LNCAP (cell line): ENCODE measurements at regions not wholly inside any gene's neighbourhood (a gene's known extent, or its start where the extent isn't known, plus 50 kb on each side); places are given as distances from the start of the nearest gene placed in this dataset.

Source experiments
- TF ChIP-seq, protein P1 (sequence below): fragments of 450-650 bp; IDR thresholded peaks from 2 replicates; pipeline ENCODE4 v1.5.1; 2017; ENCODE audit warnings: mild to moderate bottlenecking

DNA sequence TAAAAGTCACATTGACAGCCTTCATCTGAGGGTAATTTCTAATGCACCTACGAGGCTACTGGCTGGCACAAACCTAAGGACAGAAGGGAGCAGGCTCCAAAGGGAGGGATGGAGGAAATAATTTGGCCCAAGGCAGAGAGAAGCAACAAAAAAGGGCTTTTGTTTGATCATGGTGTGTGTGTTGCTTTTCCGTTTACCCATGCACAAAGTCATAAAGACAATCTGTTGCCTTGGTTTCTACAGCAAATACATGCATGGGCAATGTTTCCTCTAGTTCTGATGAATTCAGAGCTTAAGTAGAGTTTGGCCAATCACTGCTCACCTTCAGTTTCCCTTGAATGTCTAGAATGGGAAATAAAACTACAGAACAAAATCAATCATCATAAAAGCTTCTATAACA lies 262.5 kb upstream of the CAND1 start:
- TF ChIP-seq, protein P1, sequence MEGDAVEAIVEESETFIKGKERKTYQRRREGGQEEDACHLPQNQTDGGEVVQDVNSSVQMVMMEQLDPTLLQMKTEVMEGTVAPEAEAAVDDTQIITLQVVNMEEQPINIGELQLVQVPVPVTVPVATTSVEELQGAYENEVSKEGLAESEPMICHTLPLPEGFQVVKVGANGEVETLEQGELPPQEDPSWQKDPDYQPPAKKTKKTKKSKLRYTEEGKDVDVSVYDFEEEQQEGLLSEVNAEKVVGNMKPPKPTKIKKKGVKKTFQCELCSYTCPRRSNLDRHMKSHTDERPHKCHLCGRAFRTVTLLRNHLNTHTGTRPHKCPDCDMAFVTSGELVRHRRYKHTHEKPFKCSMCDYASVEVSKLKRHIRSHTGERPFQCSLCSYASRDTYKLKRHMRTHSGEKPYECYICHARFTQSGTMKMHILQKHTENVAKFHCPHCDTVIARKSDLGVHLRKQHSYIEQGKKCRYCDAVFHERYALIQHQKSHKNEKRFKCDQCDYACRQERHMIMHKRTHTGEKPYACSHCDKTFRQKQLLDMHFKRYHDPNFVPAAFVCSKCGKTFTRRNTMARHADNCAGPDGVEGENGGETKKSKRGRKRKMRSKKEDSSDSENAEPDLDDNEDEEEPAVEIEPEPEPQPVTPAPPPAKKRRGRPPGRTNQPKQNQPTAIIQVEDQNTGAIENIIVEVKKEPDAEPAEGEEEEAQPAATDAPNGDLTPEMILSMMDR, result no peak

DNA sequence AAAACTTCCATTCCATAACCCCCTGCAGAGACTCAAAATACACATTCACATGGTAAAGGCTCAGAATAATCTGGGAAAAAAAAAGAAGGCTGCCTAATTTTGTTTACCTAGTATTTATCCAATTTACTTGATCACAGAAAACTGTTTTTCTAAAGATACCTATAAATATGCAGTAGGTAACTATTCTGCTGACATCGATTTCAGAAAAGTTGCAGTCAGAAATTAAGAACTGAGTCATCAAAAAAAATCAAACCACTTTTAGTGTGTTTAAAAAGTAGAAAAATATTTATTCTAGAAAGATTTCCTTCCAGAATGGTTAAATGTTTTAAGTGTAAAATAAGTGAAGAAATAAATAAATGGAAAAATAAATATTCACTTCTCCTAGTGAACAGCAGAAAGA lies 254.5 kb upstream of the CAND1 start:
- TF ChIP-seq, protein P1, result no peak

DNA sequence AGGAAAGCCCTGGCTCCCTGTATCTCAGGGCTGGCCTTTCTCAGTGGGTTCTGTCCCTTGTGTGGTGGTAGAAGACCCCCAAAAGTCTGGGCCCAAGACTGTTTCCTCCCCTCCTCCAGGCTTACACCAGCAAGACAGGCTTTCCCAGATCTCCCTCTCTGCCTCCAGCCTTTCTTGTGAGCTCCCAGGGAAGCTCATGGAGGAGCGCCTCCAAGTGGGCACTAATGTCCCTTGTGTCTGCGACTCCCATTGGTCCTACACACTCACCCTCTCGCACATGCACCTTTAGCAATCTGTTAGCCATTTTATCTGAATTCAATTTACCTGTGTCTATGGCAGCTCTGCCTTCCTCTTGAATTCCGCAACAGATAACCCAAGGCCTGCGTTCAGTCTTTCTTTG lies 251.1 kb upstream of the CAND1 start:
- TF ChIP-seq, protein P1, result no peak

DNA sequence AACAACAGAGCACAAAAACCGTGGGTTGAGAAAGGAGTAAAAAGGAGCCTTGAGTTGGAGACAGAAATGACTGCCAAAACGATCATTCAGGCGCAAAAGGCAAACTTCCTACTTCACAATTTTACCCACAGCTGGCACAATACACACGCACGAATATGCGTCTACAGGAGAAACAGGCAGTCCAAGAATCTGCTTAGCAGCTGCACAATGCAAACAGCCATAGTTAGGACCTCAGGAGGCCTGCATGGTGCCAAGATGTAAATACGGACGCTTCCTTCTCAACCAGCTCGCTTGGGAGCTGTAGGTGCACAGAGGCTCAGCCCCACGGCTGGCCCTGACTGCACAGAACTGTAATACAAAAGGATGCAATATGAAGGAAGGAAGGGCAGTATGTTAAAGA lies 250.1 kb upstream of the CAND1 start:
- TF ChIP-seq, protein P1, result no peak

DNA sequence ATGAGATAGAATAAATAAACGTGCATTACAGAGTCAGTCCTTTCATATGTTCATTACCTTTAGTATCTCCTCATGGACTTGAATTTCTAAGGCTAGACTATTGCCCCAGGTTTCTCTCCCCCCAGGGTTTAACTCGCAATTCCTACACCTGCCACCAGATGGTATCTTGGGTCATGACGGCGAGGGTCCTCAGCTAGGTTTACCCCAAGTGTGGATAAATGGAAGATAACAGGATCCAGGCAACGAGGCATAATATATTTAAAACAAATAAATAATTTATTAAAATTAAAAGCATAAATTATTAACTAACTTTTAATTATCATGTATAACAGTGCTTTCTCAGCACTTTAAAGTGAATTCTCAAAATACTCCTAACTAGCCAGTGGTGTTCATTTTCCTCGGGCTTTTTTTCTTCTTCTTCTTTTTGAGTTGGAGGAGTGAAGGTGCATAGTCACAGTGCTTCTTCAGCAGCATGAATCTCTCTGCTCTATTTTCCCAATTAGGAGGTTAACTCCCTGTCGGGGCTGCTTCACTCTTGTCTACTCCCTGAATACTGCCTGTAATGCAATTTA lies 243.5 kb upstream of the CAND1 start:
- TF ChIP-seq, protein P1, result peak; percentile 62

DNA sequence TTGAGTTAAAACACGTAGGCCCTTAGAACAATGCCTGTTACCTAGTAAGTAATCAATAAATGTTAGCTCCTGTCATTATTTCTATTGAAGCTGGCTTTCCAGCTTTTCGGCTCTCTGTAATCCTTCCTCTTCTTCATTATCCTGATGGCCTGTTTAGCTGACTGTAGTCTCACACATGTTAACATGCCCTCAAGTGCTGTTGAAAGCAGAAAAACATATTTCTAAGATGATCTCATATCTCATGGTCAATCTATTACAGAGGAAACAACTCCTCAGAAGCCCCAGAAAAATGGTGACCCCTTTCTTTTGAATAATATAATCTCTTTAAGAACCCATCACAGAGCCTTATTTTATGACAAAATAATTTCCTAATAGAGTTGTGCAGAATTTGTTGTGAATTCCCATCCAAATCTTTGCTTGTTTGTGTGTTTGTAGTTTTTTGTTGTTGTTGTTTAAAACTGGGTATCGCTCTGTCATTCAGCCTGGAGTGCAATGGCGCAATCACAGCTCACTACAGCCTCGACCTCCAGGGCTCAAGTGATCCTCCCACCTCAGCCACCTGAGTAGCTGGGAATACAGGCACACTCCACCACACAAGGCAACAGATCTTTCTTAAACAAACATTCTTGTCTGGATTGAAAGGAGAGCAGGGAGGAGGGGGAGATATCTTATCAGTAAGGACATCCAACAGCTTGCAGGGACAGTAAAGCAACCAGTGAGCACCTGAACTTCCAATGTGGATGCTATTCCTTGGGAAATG lies 242.5 kb upstream of the CAND1 start:
- TF ChIP-seq, protein P1, result no peak

DNA sequence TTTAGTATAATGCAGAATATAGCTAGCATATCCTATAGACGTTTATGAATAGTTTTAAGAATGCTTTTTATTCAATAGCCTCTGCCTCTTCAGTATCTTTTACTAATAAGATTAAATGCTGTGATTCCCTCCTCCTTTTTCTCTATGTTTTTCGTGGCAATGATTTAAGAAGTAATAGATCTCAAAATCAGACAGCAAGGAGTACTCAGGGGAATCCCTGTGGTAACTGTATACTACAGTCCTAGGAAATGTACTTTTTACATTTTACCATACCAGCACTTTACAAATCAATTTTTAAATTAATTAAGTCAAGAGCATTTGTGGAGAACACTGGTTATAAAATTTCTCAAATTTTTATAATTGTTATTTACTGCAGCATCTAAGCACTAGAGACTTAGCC lies 240.6 kb upstream of the CAND1 start:
- TF ChIP-seq, protein P1, result no peak
